Keratinocyte (primary cell): ENCODE measurements at regions not wholly inside any gene's neighbourhood (a gene's known extent, or its start where the extent isn't known, plus 50 kb on each side); places are given as distances from the start of the nearest gene placed in this dataset.

ENCODE experiments used
- DNase-seq: peaks from one replicate; pipeline ENCODE4 v3.0.0-alpha.2; 2011; ENCODE audit warnings: low read depth, missing footprints, low spot score
- FAIRE-seq: peaks from 2 replicates; lab custom pipeline; 2011; peaks lifted over from hg19 to GRCh38; lab: Jason Lieb, UNC
- H2AFZ ChIP-seq: 2 replicates; pipeline ENCODE4 v1.6.0; 2012; ENCODE audit warnings: low read length, control low read depth, inconsistent platforms; ENCODE audit not compliant: control insufficient read depth
- H3K27ac ChIP-seq: 2 replicates; pipeline ENCODE4 v1.5.1; 2011; ENCODE audit warnings: low read length; ENCODE audit not compliant: control insufficient read depth, insufficient read depth
- H3K27me3 ChIP-seq: 3 replicates; pipeline ENCODE4 v1.6.0; 2011; ENCODE audit warnings: low read length; ENCODE audit not compliant: control insufficient read depth, insufficient read depth; ENCODE audit errors: extremely low read depth
- H3K36me3 ChIP-seq, 2 experiments: 2 replicates in 1 of 2; 3 replicates in 1 of 2; pipeline ENCODE4 v1.5.1; 2011; ENCODE audit warnings: low read length in 2 of 2, mild to moderate bottlenecking in 1 of 2; ENCODE audit not compliant: control insufficient read depth in 2 of 2, insufficient read depth in 2 of 2; ENCODE audit errors: extremely low read depth in 1 of 2
- H3K4me1 ChIP-seq: 3 replicates; pipeline ENCODE4 v1.5.1; 2011; ENCODE audit warnings: low read length; ENCODE audit not compliant: control insufficient read depth, insufficient read depth; ENCODE audit errors: extremely low read depth
- H3K4me2 ChIP-seq: 3 replicates; pipeline ENCODE4 v1.6.0; 2011; ENCODE audit warnings: low read depth, low read length; ENCODE audit not compliant: control insufficient read depth, insufficient read depth; ENCODE audit errors: extremely low read depth
- H3K4me3 ChIP-seq, 3 experiments: fragments of 200-600 bp in 1 of 3; sonication (generic) in 1 of 3; 2 replicates in 2 of 3; 3 replicates in 1 of 3; pipeline ENCODE4 v1.5.1; 2011 to 2016; ENCODE audit warnings: low read length in 3 of 3, mild to moderate bottlenecking in 3 of 3, control low read depth in 2 of 3, inconsistent platforms in 1 of 3, low read depth in 1 of 3, mixed read lengths in 1 of 3, mixed run types in 1 of 3, moderate library complexity in 1 of 3; ENCODE audit not compliant: control insufficient read depth in 2 of 3, insufficient read depth in 2 of 3; ENCODE audit errors: extremely low read depth in 1 of 3
- H3K79me2 ChIP-seq: 2 replicates; pipeline ENCODE4 v1.6.0; 2012; ENCODE audit warnings: low read length; ENCODE audit not compliant: control insufficient read depth, insufficient read depth
- H3K9ac ChIP-seq: 3 replicates; pipeline ENCODE4 v1.6.0; 2011; ENCODE audit warnings: low read length; ENCODE audit not compliant: control insufficient read depth, insufficient read depth; ENCODE audit errors: extremely low read depth
- H3K9me1 ChIP-seq: 3 replicates; pipeline ENCODE4 v1.6.0; 2011; ENCODE audit warnings: low read length; ENCODE audit not compliant: control insufficient read depth, insufficient read depth; ENCODE audit errors: extremely low read depth
- H3K9me3 ChIP-seq: 2 replicates; pipeline ENCODE4 v1.5.1; 2012; ENCODE audit warnings: low read depth, low read length; ENCODE audit not compliant: control insufficient read depth
- H4K20me1 ChIP-seq: 3 replicates; pipeline ENCODE4 v1.6.0; 2011; ENCODE audit warnings: low read length; ENCODE audit not compliant: control insufficient read depth, insufficient read depth; ENCODE audit errors: extremely low read depth
- EZH2 ChIP-seq: IDR thresholded peaks from one replicate; pipeline ENCODE4 v1.6.1; 2012; ENCODE audit warnings: inconsistent platforms, mild to moderate bottlenecking, low read length, moderate library complexity
- dilution Hi-C: fragments of 300-500 bp; cut with MboI; formaldehyde crosslinking; loops from one replicate; pipeline ENCODE4 v1.7.0; 2020; ENCODE audit warnings: low sequenced_read_pairs; ENCODE audit not compliant: extremely low pct_ligation_motif_present
- TF ChIP-seq, protein P1 (sequence below), 3 experiments: IDR thresholded peaks in 1 of 3; conservative IDR thresholded peaks in 1 of 3; optimal IDR thresholded peaks in 1 of 3; 2 replicates in 2 of 3; 3 replicates in 1 of 3; pipeline versions ENCODE3 to v1.5.1; 2011; ENCODE audit warnings: low read length in 3 of 3, mild to moderate bottlenecking in 3 of 3, moderate library complexity in 2 of 3, control low read depth in 1 of 3, inconsistent platforms in 1 of 3; ENCODE audit not compliant: insufficient read depth in 2 of 3; ENCODE audit errors: extremely low read depth in 1 of 3

DNA sequence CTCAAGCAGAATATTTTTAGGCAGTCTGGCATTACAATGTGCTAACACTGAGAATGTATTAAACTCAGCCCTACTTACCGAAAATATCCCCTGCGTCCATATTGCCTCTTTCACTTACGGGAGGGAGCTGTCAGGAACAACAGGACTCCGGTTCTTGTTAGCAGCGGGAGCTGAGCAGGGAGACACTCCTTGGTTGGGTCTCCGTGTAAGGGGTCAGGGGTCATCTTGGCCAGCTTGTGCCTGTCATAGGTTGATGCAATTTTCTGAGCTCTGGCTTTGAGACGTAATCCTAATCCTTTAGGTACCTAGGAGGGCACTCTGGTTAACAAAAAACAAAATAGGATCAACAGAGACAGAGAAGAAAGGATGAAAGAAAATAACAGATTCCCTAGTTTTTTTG is 1477.2 kb downstream of the BRD1 start:
- Histone ChIP-seq H3K27ac (no peak overlapping the region), H2AFZ (no peak overlapping the region), H3K9ac (no peak overlapping the region), H3K9me1 (no peaks in the 10 kb centered on the region), H3K36me3 (no peaks in the 10 kb centered on the region), H3K4me3 (no peak overlapping the region), H3K79me2 (no peaks in the 10 kb centered on the region), H3K27me3 (no peaks in the 10 kb centered on the region), H4K20me1 (no peaks in the 10 kb centered on the region), H3K9me3 (peaks cover 23% of the 10 kb centered on the region), H3K4me2 (no peak overlapping the region), H3K4me1 (no peaks in the 10 kb centered on the region)
- no peak for TF ChIP-seq EZH2
- TF ChIP-seq, protein P1, sequence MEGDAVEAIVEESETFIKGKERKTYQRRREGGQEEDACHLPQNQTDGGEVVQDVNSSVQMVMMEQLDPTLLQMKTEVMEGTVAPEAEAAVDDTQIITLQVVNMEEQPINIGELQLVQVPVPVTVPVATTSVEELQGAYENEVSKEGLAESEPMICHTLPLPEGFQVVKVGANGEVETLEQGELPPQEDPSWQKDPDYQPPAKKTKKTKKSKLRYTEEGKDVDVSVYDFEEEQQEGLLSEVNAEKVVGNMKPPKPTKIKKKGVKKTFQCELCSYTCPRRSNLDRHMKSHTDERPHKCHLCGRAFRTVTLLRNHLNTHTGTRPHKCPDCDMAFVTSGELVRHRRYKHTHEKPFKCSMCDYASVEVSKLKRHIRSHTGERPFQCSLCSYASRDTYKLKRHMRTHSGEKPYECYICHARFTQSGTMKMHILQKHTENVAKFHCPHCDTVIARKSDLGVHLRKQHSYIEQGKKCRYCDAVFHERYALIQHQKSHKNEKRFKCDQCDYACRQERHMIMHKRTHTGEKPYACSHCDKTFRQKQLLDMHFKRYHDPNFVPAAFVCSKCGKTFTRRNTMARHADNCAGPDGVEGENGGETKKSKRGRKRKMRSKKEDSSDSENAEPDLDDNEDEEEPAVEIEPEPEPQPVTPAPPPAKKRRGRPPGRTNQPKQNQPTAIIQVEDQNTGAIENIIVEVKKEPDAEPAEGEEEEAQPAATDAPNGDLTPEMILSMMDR (optimal IDR thresholded peaks at IDR 0.05 in 1 of 3, IDR thresholded peaks at IDR 0.05 in 1 of 3, conservative IDR thresholded peaks at IDR 0.05 in 1 of 3; ENCODE audit: extremely low read depth in 1 of 3, insufficient read depth in 2 of 3, low read length in 3 of 3), result no peak
- dilution Hi-C loops, result no loop called here
- DNase-seq, result no peak
- FAIRE-seq, result no peak

DNA sequence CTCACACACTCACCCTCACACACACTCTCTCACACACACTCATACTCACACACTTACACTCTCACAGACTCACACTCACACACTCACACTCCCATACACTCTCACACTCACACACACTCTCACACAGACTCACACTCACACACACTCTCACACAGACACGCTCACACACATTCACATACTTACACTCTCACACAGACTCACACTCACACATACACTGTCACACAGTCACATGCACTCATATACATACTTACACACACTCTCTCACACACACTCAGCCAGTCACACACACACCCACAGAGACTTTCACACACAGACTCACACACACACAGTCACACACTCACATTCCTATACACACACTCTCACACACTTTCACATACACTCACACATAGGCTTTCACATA is 1478.8 kb downstream of the BRD1 start:
- H4K20me1 ChIP-seq, result no peaks in the 10 kb centered on the region
- no peak for DNase-seq
- peaks cover 23% of the 10 kb centered on the region for H3K9me3 ChIP-seq
- dilution Hi-C loops, result no loop called here
- no peak overlapping the region for H3K4me2 ChIP-seq
- no peaks in the 10 kb centered on the region for H3K79me2 ChIP-seq
- H3K9me1 ChIP-seq, result no peaks in the 10 kb centered on the region
- H3K36me3 ChIP-seq, result no peaks in the 10 kb centered on the region
- H2AFZ ChIP-seq, result no peak overlapping the region
- no peaks in the 10 kb centered on the region for H3K27me3 ChIP-seq
- no peak overlapping the region for H3K9ac ChIP-seq
- H3K27ac ChIP-seq, result no peak overlapping the region
- H3K4me1 ChIP-seq, result no peaks in the 10 kb centered on the region
- no peak overlapping the region for H3K4me3 ChIP-seq
- TF ChIP-seq, protein P1 (optimal IDR thresholded peaks at IDR 0.05 in 1 of 3, IDR thresholded peaks at IDR 0.05 in 1 of 3, conservative IDR thresholded peaks at IDR 0.05 in 1 of 3; ENCODE audit: extremely low read depth in 1 of 3, insufficient read depth in 2 of 3, low read length in 3 of 3), result no peak
- TF ChIP-seq EZH2, result no peak
- no peak for FAIRE-seq
